ENCODE measurements at regions not wholly inside any gene's neighbourhood (a gene's known extent, or its start where the extent isn't known, plus 50 kb on each side); places are given as distances from the start of the nearest gene placed in this dataset.

DNA sequence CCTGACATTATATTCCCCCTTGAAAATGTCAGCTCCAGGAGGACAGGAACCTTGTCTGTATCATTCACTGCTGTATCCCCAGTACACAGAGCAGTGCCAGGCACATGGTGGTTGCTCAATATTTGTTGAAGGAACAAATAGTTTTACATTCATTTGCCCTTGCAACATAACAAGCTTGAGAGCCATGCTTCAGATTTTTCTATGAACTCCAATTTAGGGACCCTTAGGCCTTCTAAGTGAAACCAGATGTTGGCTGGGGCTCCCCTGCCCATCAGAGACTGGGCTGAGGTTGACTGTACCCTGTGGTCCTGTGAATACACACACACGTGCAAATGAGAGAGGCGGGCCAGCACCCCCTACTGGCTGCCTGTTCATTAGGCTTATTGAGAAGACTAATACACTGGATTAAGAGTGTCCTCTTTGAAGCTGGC is 214.9 kb upstream of the WWC1 start:
- no peak for TF ChIP-seq POLR2A (IDR thresholded peaks at IDR 0.05; ENCODE audit: low read length)
- no peak for TF ChIP-seq GATA1 (IDR thresholded peaks at IDR 0.05; ENCODE audit: low read depth, low read length)
